ENCODE measurements at regions not wholly inside any gene's neighbourhood (a gene's known extent, or its start where the extent isn't known, plus 50 kb on each side); places are given as distances from the start of the nearest gene placed in this dataset.
"Not testable (repeated sequence)": the region's sequence is repeated elsewhere in the genome, so short reads cannot be mapped to it uniquely, and the experiment has no call there.

- no peak for DNase-seq
Observed at GRCh38 chr11:23257556-23257955, 397.3 kb upstream of the CCDC179 start.

- peak in 2 of 3 experiments; percentile 51 to 93 for DNase-seq
Observed at GRCh38 chr11:23263466-23263865, 403.2 kb upstream of the CCDC179 start.

DNA sequence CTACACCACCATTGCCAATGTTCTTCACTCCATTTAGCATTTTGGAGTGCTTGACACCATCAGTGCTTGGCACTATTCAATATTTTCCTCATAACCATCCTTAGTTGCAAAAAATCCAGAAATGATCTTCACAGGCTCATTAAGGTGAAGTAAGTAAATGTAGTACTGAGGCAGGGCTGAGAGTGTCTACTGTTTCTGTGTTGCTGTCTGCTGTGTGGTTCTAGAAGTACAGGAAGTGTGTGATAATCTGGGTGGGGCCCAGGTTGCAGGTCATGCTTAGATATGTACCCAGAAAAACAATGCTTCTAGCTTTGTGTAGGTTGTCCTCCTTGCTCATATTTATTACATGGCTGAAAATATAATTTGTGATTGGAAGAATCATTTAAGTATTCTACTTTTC is 411.8 kb upstream of the CCDC179 start:
- DNase-seq: no peak

DNA sequence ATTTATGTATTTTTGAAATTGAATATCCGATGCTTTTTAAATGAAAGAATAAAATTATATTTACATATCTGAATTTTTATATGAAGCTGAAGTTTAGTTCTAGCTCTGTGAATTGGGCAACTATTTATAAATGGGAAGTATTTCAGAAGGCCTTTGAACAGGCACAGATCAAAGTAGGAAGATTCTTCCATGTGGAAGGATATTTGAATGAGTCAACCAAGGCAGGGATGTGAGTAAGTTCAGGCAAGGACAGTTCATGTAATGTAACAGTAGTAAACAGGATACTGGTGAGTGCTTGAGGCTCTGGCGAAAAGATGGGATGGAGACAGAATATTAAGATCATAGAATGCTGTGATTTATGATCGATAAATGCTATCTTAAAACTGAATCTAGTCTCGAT is 417.8 kb upstream of the CCDC179 start:
- DNase-seq: no peak

DNA sequence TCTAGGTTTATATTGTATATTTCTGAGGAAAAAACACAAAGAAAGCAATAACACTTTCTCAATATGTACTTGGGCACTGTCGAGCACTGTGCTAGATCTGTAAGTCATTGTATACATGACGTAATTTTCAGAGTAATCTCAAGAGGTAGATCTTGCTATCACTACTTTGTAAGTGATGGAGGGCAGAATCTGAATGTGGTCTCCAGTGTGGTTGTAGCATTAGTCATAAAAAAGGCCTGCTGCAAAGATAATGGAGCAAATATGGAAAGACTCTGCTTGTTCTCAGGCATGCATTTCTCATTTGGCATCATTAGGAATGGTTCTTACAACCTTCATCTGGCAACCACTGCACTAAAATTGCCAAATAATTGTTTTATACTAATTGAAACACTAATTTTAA is 419.8 kb upstream of the CCDC179 start:
- no peak for DNase-seq

GRCh38 chr11:23283666-23284065 is 423.4 kb upstream of the CCDC179 start:
- no peak for DNase-seq

DNA sequence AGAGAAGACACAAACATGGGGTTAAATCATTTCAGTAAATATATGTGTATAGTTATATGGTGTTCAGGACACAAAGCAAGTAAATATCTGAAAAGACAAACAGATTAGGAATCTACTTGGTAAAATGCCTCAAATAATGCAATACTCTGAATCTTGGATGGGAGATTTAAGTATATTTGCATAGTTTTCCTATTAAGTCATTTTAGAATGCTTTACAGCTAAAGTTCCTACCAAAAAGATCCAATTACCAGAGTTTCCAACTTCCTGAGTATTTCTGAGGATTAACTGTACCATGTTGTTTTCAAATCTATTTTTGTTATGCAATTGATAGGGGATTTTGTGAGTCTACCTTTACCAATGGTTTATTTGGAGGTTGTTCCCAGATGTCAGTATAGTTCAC is 424.4 kb upstream of the CCDC179 start:
- DNase-seq: no peak

DNA sequence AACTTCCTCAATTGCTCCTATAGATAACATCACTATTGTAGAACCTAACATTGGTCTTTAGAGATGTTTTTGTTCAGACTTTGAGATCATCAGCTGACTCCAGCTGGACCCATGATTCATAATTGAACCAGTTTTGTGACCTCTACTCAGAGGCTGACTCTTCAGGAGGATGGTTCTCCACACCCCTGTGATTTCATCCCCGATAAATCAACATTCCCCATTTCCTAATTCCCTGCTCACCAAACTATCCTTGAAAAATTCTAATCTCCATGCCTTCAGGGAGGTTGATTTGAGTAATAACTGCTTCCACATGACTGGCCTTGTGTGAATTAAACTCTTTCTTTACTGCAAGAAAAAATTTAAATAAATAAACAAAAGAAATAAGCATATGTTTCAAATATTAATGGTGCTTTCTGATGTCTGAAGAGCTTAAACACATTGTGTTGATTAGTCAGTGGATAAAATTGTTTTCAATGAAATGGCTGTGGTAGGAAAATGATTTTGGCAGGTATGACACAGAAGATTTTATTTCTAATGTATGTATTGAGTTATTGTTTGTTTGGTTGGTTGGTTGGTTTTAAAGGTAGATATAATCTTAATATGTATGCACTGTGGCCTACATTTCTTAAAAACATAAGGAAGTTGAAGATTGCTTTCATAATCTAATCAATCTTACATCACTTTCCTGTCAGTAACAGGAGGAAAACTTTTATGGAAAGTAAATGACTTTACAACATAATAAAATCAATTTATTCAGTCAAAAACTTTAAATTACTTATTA is 427.9 kb upstream of the CCDC179 start:
- DNase-seq: no peak

- no peak for DNase-seq
Observed at GRCh38 chr11:23295241-23295640, 435.0 kb upstream of the CCDC179 start.

- DNase-seq: no peak
Observed at GRCh38 chr11:23308041-23308440, 447.8 kb upstream of the CCDC179 start.

DNA sequence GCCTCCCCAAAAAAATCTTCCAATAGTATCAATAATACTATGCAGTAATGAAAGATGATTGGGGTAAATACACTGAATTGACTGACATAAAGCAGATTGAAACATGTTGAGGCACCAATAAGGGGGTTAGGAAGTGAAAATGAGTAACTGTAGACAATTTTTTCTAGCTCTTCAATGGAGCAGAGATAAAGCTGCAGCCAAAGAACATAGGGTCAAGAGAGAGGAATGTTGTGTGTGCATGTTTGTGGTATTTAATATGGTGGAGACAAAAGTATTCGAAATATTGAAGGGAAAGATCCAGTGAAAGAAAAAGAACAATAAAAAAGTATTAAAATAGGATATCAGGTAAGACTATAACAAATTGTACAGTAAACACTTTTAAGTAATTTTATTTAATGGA is 450.0 kb upstream of the CCDC179 start:
- no peak for DNase-seq

DNA sequence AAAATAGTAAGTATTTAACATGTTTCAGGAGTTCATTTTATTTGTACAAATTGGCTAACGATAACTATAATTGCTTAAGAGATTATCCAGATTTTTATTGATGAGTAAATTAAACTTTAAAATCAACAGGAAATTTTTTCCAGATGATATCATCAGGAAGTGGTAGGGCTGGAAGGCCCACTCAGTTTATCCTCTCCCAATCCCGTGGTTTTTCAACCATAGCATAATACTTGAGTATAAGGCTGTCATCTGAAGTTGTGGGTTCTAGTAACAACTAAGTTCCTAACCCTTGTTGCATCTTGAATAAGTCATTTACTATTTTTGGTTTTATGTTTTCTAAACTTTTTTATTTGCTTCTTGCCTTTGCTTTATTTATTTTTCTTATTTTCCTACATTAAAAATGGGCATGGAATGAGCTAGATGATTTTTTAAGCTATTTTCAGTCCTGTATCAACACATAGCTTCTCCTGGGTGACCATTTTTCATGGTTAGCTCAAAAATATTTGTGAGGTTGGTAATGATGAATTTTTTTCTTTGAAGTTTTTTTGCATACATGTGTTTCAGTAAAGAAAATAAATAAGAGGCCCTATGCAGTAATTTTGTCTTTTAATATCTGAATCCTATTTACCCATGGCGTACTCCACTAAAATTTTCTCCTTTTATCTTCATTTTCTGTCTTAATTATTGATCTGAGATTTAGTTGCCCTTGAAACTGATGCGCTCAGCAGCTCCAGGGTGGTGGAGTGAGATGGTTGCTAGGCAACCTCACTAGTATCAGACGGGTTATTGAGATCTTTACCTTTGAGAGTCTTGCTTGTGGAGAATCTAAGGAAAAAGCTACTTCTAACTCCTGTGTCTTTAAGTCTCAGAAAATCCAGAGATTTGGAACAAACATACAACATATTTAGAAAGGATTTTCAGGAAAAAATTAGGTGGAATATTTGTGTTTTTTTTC is 452.0 kb upstream of the CCDC179 start:
- DNase-seq: peak; percentile 18 to 60 (median 27)

GRCh38 chr11:23313001-23313400 is 452.7 kb upstream of the CCDC179 start:
- no peak for DNase-seq

- DNase-seq: no peak
Observed at GRCh38 chr11:23314162-23314561, 453.9 kb upstream of the CCDC179 start.

DNA sequence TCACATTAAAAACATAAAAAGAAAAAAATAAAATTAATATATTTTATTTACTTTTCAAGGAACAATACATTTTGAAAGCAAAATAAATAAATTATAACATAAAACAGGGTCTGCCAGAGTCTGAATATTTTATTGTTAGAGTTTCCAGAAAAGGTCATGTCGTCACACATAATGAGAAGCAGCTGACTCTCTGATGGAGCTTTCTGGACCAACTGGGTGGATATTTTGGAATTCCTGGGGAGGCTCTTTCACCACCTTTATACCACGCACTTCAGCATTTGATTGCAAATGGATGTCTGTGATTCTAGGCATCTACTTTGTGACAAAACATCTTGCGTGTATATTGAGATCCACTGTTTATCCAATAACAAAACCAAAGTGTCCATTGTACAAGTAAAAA is 455.0 kb upstream of the CCDC179 start:
- DNase-seq: no peak

DNA sequence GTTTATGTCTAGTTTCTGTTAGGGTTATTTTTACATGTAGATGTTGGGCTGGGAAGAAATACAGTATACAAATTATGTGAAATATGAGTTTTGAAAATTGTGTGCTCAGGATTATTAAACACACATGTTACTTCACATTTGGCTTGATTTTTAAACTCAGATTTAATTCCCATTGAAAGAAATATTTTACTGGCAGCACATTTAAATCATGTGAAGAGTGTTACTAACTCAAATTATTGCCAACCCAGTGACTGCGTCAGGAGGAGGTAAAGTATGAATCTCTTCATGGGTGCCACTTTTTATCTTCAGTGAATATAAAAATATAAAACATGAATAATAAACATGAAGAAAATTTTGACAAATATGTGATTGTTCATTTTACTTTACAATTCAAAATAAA is 457.5 kb upstream of the CCDC179 start:
- no peak for DNase-seq

DNA sequence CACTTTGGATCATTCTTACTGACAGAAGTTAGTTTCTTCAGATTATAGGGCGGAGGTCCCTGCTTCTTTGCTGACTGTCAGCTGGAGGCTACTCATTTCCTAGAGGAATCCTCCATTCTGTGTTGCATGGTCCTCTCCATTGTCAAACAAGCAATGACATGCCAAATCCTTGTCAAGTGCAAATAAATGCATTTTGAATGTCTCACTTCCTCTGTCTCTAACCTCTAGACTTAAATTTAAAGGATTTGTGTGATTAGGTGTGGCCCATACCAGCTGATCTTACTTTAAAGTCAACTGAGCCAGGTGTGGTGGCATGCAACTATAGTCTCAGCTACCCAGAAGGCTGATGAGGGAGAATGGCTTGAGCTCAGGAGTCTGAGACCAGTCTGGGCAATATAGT is 458.4 kb upstream of the CCDC179 start:
- no peak for DNase-seq

GRCh38 chr11:23320131-23320530 is 459.9 kb upstream of the CCDC179 start:
- no peak for DNase-seq

- DNase-seq: not testable (repeated sequence)
Observed at GRCh38 chr11:23335586-23335985, 475.3 kb upstream of the CCDC179 start.

GRCh38 chr11:23336961-23337360 is 476.7 kb upstream of the CCDC179 start:
- no peak for DNase-seq

- no peak for DNase-seq
Observed at GRCh38 chr11:23353611-23354010, 493.3 kb upstream of the CCDC179 start.

- no peak for DNase-seq
Observed at GRCh38 chr11:23359297-23359696, 499.0 kb upstream of the CCDC179 start.

- no peak for DNase-seq
Observed at GRCh38 chr11:23364076-23364475, 503.8 kb upstream of the CCDC179 start.

Data from NCI-H1417 (cell line).